H9 (cell line): ENCODE measurements at regions not wholly inside any gene's neighbourhood (a gene's known extent, or its start where the extent isn't known, plus 50 kb on each side); places are given as distances from the start of the nearest gene placed in this dataset.

ENCODE experiments used
- DNase-seq: peaks from one replicate; pipeline ENCODE4 v3.0.0-alpha.2; 2017
- H2AFZ ChIP-seq: one replicate; pipeline ENCODE4 v1.6.1; 2013; ENCODE audit warnings: mild to moderate bottlenecking, low read length, control low read depth, moderate library complexity
- H2AK5ac ChIP-seq: 2 replicates; pipeline ENCODE4 v1.6.1; 2013; ENCODE audit warnings: low read length, control low read depth, mixed read lengths; ENCODE audit not compliant: insufficient read length
- H2BK120ac ChIP-seq: one replicate; pipeline ENCODE4 v1.6.1; 2013; ENCODE audit warnings: low read depth, mild to moderate bottlenecking, low read length, control low read depth, inconsistent platforms; ENCODE audit not compliant: poor library complexity, severe bottlenecking
- H2BK12ac ChIP-seq: 2 replicates; pipeline ENCODE4 v1.6.1; 2013; ENCODE audit warnings: low read length, control low read depth, mixed read lengths, low read depth; ENCODE audit not compliant: insufficient read length
- H2BK15ac ChIP-seq: 2 replicates; pipeline ENCODE4 v1.6.1; 2013; ENCODE audit warnings: low read depth, low read length, control low read depth
- H2BK20ac ChIP-seq: one replicate; pipeline ENCODE4 v1.6.1; 2013; ENCODE audit warnings: low read depth, mild to moderate bottlenecking, low read length, control low read depth, inconsistent platforms; ENCODE audit not compliant: poor library complexity, severe bottlenecking
- H2BK5ac ChIP-seq: 2 replicates; pipeline ENCODE4 v1.6.1; 2013; ENCODE audit warnings: low read length, control low read depth, mixed read lengths; ENCODE audit not compliant: insufficient read length
- H3K14ac ChIP-seq: 2 replicates; pipeline ENCODE4 v1.6.1; 2013; ENCODE audit warnings: low read length, control low read depth; ENCODE audit not compliant: insufficient read depth
- H3K18ac ChIP-seq: 2 replicates; pipeline ENCODE4 v1.6.1; 2013; ENCODE audit warnings: low read depth, mild to moderate bottlenecking, mixed read lengths, low read length, control low read depth; ENCODE audit not compliant: insufficient read length
- H3K23ac ChIP-seq: 2 replicates; pipeline ENCODE4 v1.6.1; 2013; ENCODE audit warnings: low read length, control low read depth, mixed read lengths, low read depth; ENCODE audit not compliant: insufficient read length
- H3K23me2 ChIP-seq: 2 replicates; pipeline ENCODE4 v1.6.1; 2013; ENCODE audit warnings: low read depth, mild to moderate bottlenecking, mixed read lengths, low read length, control low read depth; ENCODE audit not compliant: insufficient read length, poor library complexity, severe bottlenecking
- H3K27ac ChIP-seq: 2 replicates; pipeline ENCODE4 v1.5.1; 2013; ENCODE audit warnings: low read length, control low read depth, mixed read lengths, low read depth; ENCODE audit not compliant: insufficient read length
- H3K27me3 ChIP-seq: 2 replicates; pipeline ENCODE4 v1.6.1; 2013; ENCODE audit warnings: low read length, control low read depth, inconsistent platforms; ENCODE audit not compliant: insufficient read depth
- H3K4ac ChIP-seq: 2 replicates; pipeline ENCODE4 v1.6.1; 2013; ENCODE audit warnings: low read depth, mild to moderate bottlenecking, control low read depth, inconsistent platforms, low read length, moderate library complexity
- H3K4me1 ChIP-seq: 2 replicates; pipeline ENCODE4 v1.6.1; 2013; ENCODE audit warnings: low read length, control low read depth, inconsistent platforms; ENCODE audit not compliant: insufficient read depth
- H3K4me2 ChIP-seq: 2 replicates; pipeline ENCODE4 v1.6.1; 2013; ENCODE audit warnings: low read length, control low read depth, mixed read lengths; ENCODE audit not compliant: insufficient read length, insufficient read depth
- H3K56ac ChIP-seq: 2 replicates; pipeline ENCODE4 v1.6.1; 2013; ENCODE audit warnings: low read depth, mild to moderate bottlenecking, mixed read lengths, low read length, control low read depth; ENCODE audit not compliant: insufficient read length
- H3K79me1 ChIP-seq: 2 replicates; pipeline ENCODE4 v1.6.1; 2013; ENCODE audit warnings: low read depth, mild to moderate bottlenecking, moderate library complexity, low read length, control low read depth, inconsistent platforms; ENCODE audit not compliant: insufficient read depth, poor library complexity, severe bottlenecking
- H3K79me2 ChIP-seq: 2 replicates; pipeline ENCODE4 v1.6.1; 2013; ENCODE audit warnings: low read length, control low read depth, inconsistent platforms; ENCODE audit not compliant: insufficient read depth
- H3K9ac ChIP-seq: 2 replicates; pipeline ENCODE4 v1.6.1; 2013; ENCODE audit warnings: low read length, control low read depth, mixed read lengths; ENCODE audit not compliant: insufficient read length; ENCODE audit errors: extremely low read depth
- H3K9me3 ChIP-seq: one replicate; pipeline ENCODE4 v1.6.1; 2013; ENCODE audit warnings: low read depth, low read length, inconsistent platforms; ENCODE audit not compliant: control insufficient read depth
- H3T11ph ChIP-seq: one replicate; pipeline ENCODE4 v1.6.1; 2013; ENCODE audit warnings: mild to moderate bottlenecking, low read length, control low read depth, inconsistent platforms
- H4K20me1 ChIP-seq: one replicate; pipeline ENCODE4 v1.6.1; 2013; ENCODE audit not compliant: control insufficient read depth, insufficient read length, insufficient read depth
- H4K5ac ChIP-seq: 2 replicates; pipeline ENCODE4 v1.6.1; 2013; ENCODE audit warnings: low read depth, mild to moderate bottlenecking, mixed read lengths, low read length, control low read depth; ENCODE audit not compliant: insufficient read length
- H4K8ac ChIP-seq: replicated peaks from 2 replicates; pipeline ENCODE4 v1.6.1; 2013; ENCODE audit warnings: low read length, control low read depth, mixed read lengths, low read depth; ENCODE audit not compliant: insufficient read length
- H4K91ac ChIP-seq: 2 replicates; pipeline ENCODE4 v1.6.1; 2013; ENCODE audit warnings: low read depth, mild to moderate bottlenecking, moderate library complexity, mixed read lengths, low read length, control low read depth; ENCODE audit not compliant: insufficient read length
- H3K27ac Mint-ChIP-seq, 3 experiments: 2 replicates in 2 of 3; 3 replicates in 1 of 3; pipeline ENCODE4 v1.8.0; 2020 to 2021; ENCODE audit warnings: mixed read lengths in 3 of 3, mild to moderate bottlenecking in 1 of 3, moderate library complexity in 1 of 3
- H3K27me3 Mint-ChIP-seq: 2 replicates; pipeline ENCODE4 v1.8.0; 2021; ENCODE audit warnings: low read depth, mild to moderate bottlenecking, moderate library complexity, mixed read lengths
- H3K36me3 Mint-ChIP-seq, 3 experiments: 2 replicates in 2 of 3; 3 replicates in 1 of 3; pipeline ENCODE4 v1.8.0; 2020 to 2021; ENCODE audit warnings: low read depth in 3 of 3, mixed read lengths in 3 of 3; ENCODE audit not compliant: insufficient read depth in 1 of 3
- H3K4me1 Mint-ChIP-seq, 2 experiments: 2 replicates each; pipeline ENCODE4 v1.8.0; 2020; ENCODE audit warnings: mixed read lengths in 2 of 2
- H3K4me3 Mint-ChIP-seq, 2 experiments: 2 replicates in 1 of 2; 3 replicates in 1 of 2; pipeline ENCODE4 v1.8.0; 2020 to 2021; ENCODE audit warnings: mild to moderate bottlenecking in 2 of 2, mixed read lengths in 2 of 2, moderate library complexity in 1 of 2
- H3K9me3 Mint-ChIP-seq, 2 experiments: 2 replicates in 1 of 2; 3 replicates in 1 of 2; pipeline ENCODE4 v1.8.0; 2020; ENCODE audit warnings: mild to moderate bottlenecking in 2 of 2, mixed read lengths in 2 of 2, moderate library complexity in 1 of 2
- CTCF ChIP-seq: fragments of 200-600 bp; sonication (generic); conservative IDR thresholded peaks from 3 replicates; pipeline ENCODE4 v1.8.0; 2021; ENCODE audit warnings: antibody characterized with exemption, mild to moderate bottlenecking
- WGBS: extraction: QIAGEN DNeasy Blood & Tissue Kit; methylation state at CpG from one replicate; pipeline ENCODE4 v1.1.7; 2013; ENCODE audit warnings: missing lambda C conversion rate, low lambda C conversion rate, mixed read lengths; ENCODE audit not compliant: insufficient read length; ENCODE audit errors: extremely low coverage; 5-methylcytosine and 5-hydroxymethylcytosine counted together

- Histone ChIP-seq H3K9ac (no peak overlapping the region), H4K5ac (no peak overlapping the region), H2BK120ac (no peak overlapping the region), H4K20me1 (no peaks in the 10 kb centered on the region), H4K91ac (no peak overlapping the region), H2BK15ac (no peak overlapping the region), H2BK20ac (no peak overlapping the region), H3K4me1 (no peaks in the 10 kb centered on the region), H4K8ac (no peak overlapping the region), H3K23ac (no peak overlapping the region), H3K79me2 (no peaks in the 10 kb centered on the region), H3K4ac (no peak overlapping the region), H3K18ac (no peak overlapping the region), H2BK12ac (no peak overlapping the region), H3K23me2 (no peaks in the 10 kb centered on the region), H3K27me3 (no peaks in the 10 kb centered on the region), H3T11ph (no peak overlapping the region), H3K27ac (no peak overlapping the region), H2AFZ (no peak overlapping the region), H2AK5ac (no peak overlapping the region), H3K14ac (no peak overlapping the region), H3K56ac (no peak overlapping the region), H3K4me2 (no peak overlapping the region), H3K79me1 (no peaks in the 10 kb centered on the region), H3K9me3 (no peaks in the 10 kb centered on the region), H2BK5ac (no peak overlapping the region)
- Mint-ChIP-seq H3K4me3 (no peak overlapping the region), H3K27me3 (peaks cover 4% of the 10 kb centered on the region), H3K4me1 (peaks cover 6% of the 10 kb centered on the region in 2 experiments; a peak in 2 of 4 replicates), H3K36me3 (no peaks in the 10 kb centered on the region), H3K9me3 (no peaks in the 10 kb centered on the region; a peak in 1 of 5 replicates), H3K27ac (no peak overlapping the region)
- DNase-seq: no peak
- no peak for TF ChIP-seq CTCF
- WGBS: no CpG with 5 or more reads among the region's 15 CpGs
These were observed 724.2 kb downstream of the BRD1 start for GRCh38 chr22:49103314-49104059.
